HepG2 (cell line): ENCODE measurements at regions not wholly inside any gene's neighbourhood (a gene's known extent, or its start where the extent isn't known, plus 50 kb on each side); places are given as distances from the start of the nearest gene placed in this dataset.
"Not testable (repeated sequence)": the region's sequence is repeated elsewhere in the genome, so short reads cannot be mapped to it uniquely, and the experiment has no call there.

Experiments
- GABPB1 ChIP-seq: IDR thresholded peaks from 2 replicates; pipeline ENCODE4 v1.6.1; 2016; ENCODE audit warnings: mild to moderate bottlenecking, missing genetic modification reagents, moderate library complexity, missing compliant biosample characterization
- KAT7 ChIP-seq: IDR thresholded peaks from 2 replicates; pipeline ENCODE4 v1.6.1; 2018; ENCODE audit warnings: borderline replicate concordance, missing compliant biosample characterization
- MAZ ChIP-seq, 2 experiments: sonication (generic) in 1 of 2; formaldehyde crosslinking in 1 of 2; IDR thresholded peaks; 2 replicates each; pipeline versions ENCODE4 v1.5.0 to v1.6.1; 2012 to 2020; ENCODE audit warnings: low read depth in 2 of 2, mild to moderate bottlenecking in 2 of 2, borderline replicate concordance in 1 of 2, improper control_type of control experiment in 1 of 2, low read length in 1 of 2, missing genetic modification reagents in 1 of 2, moderate library complexity in 1 of 2
- POLR2A ChIP-seq, 2 experiments: IDR thresholded peaks; 2 replicates each; pipeline ENCODE4 v1.6.1; 2011; ENCODE audit warnings: low read depth in 2 of 2, low read length in 2 of 2, mild to moderate bottlenecking in 1 of 2, moderate library complexity in 1 of 2; ENCODE audit not compliant: insufficient read depth in 1 of 2
- TFE3 ChIP-seq: IDR thresholded peaks from 2 replicates; pipeline ENCODE4 v1.6.1; 2016
- ZNF576 ChIP-seq: sonication (generic); formaldehyde crosslinking; IDR thresholded peaks from 2 replicates; pipeline ENCODE4 v1.4.0; 2020; ENCODE audit warnings: mild to moderate bottlenecking, missing genetic modification reagents
- TF ChIP-seq, protein P1 (sequence below), 2 experiments: sonication (generic) in 1 of 2; formaldehyde crosslinking in 1 of 2; IDR thresholded peaks; 2 replicates each; pipeline versions ENCODE4 v1.4.0 to v1.6.1; 2018 to 2020; ENCODE audit warnings: missing genetic modification reagents in 2 of 2, borderline replicate concordance in 1 of 2, low read depth in 1 of 2, mild to moderate bottlenecking in 1 of 2, missing biosample characterization in 1 of 2
- TF ChIP-seq, protein P2 (sequence below): sonication (generic); formaldehyde crosslinking; IDR thresholded peaks from 2 replicates; pipeline ENCODE4 v1.5.0; 2020; ENCODE audit warnings: mild to moderate bottlenecking, missing genetic modification reagents, moderate library complexity

GRCh38 chr14:19202053-19202442 is 232.1 kb downstream of the POTEG start:
- not testable (repeated sequence) for TF ChIP-seq KAT7 (CRISPR knock-in tag); GABPB1 (CRISPR knock-in tag); ZNF576 (CRISPR knock-in tag); MAZ (IDR thresholded peaks at IDR 0.05; ENCODE audit: borderline replicate concordance, low read depth, low read length); MAZ (CRISPR knock-in tag; IDR thresholded peaks at IDR 0.05; ENCODE audit: low read depth); TFE3 (CRISPR knock-in tag); POLR2A (IDR thresholded peaks at IDR 0.05; ENCODE audit: insufficient read depth in 1 of 2, low read depth in 2 of 2, low read length in 2 of 2)
- TF ChIP-seq, protein P1, sequence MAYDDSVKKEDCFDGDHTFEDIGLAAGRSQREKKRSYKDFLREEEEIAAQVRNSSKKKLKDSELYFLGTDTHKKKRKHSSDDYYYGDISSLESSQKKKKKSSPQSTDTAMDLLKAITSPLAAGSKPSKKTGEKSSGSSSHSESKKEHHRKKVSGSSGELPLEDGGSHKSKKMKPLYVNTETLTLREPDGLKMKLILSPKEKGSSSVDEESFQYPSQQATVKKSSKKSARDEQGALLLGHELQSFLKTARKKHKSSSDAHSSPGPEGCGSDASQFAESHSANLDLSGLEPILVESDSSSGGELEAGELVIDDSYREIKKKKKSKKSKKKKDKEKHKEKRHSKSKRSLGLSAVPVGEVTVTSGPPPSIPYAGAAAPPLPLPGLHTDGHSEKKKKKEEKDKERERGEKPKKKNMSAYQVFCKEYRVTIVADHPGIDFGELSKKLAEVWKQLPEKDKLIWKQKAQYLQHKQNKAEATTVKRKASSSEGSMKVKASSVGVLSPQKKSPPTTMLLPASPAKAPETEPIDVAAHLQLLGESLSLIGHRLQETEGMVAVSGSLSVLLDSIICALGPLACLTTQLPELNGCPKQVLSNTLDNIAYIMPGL (CRISPR knock-in tag; IDR thresholded peaks at IDR 0.05; ENCODE audit: borderline replicate concordance in 1 of 2, low read depth in 1 of 2), result not testable (repeated sequence)
- TF ChIP-seq, protein P2, sequence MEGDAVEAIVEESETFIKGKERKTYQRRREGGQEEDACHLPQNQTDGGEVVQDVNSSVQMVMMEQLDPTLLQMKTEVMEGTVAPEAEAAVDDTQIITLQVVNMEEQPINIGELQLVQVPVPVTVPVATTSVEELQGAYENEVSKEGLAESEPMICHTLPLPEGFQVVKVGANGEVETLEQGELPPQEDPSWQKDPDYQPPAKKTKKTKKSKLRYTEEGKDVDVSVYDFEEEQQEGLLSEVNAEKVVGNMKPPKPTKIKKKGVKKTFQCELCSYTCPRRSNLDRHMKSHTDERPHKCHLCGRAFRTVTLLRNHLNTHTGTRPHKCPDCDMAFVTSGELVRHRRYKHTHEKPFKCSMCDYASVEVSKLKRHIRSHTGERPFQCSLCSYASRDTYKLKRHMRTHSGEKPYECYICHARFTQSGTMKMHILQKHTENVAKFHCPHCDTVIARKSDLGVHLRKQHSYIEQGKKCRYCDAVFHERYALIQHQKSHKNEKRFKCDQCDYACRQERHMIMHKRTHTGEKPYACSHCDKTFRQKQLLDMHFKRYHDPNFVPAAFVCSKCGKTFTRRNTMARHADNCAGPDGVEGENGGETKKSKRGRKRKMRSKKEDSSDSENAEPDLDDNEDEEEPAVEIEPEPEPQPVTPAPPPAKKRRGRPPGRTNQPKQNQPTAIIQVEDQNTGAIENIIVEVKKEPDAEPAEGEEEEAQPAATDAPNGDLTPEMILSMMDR (CRISPR knock-in tag), result not testable (repeated sequence)
